SK-N-SH treated with all-trans-retinoic acid at 6 μM for 48 hours (cell line): ENCODE measurements at regions not wholly inside any gene's neighbourhood (a gene's known extent, or its start where the extent isn't known, plus 50 kb on each side); places are given as distances from the start of the nearest gene placed in this dataset.

Experiments used
- ATAC-seq: fragments of 200-7000 bp; cut with Tn5 transposase; 3 replicates; pipeline ENCODE4 v1.9.1; 2020; ENCODE audit warnings: mild to moderate bottlenecking, moderate library complexity
- ARNTL ChIP-seq: fragments of 450-650 bp; formaldehyde crosslinking; IDR thresholded peaks from 2 replicates; pipeline ENCODE4 v1.5.0; 2020; ENCODE audit warnings: low read depth, mild to moderate bottlenecking, moderate library complexity, borderline replicate concordance
- BACH2 ChIP-seq: fragments of 250-450 bp; sonication (Bioruptor Pico); IDR thresholded peaks from 2 replicates; pipeline ENCODE4 v1.9.0; 2021; ENCODE audit warnings: mild to moderate bottlenecking, borderline replicate concordance
- CREB5 ChIP-seq: fragments of 250-450 bp; sonication (Bioruptor Pico); IDR thresholded peaks from 2 replicates; pipeline ENCODE4 v1.5.1; 2020; ENCODE audit warnings: low read depth, mild to moderate bottlenecking, moderate library complexity
- CSDC2 ChIP-seq: fragments of 250-450 bp; sonication (Bioruptor Pico); IDR thresholded peaks from 2 replicates; pipeline ENCODE4 v1.5.0; 2020; ENCODE audit warnings: mild to moderate bottlenecking, moderate library complexity
- ESRRG ChIP-seq: fragments of 250-450 bp; sonication (Bioruptor Pico); IDR thresholded peaks from 2 replicates; pipeline ENCODE4 v1.6.1; 2021; ENCODE audit warnings: mild to moderate bottlenecking
- GLIS3 ChIP-seq: fragments of 250-450 bp; sonication (Bioruptor Pico); IDR thresholded peaks from 2 replicates; pipeline ENCODE4 v1.5.0; 2020; ENCODE audit warnings: mild to moderate bottlenecking, moderate library complexity
- ISL1 ChIP-seq: fragments of 250-450 bp; sonication (Bioruptor Pico); IDR thresholded peaks from 2 replicates; pipeline ENCODE4 v2.1.2; 2022; ENCODE audit warnings: mild to moderate bottlenecking, moderate library complexity
- OSR1 ChIP-seq: fragments of 250-450 bp; sonication (Bioruptor Pico); IDR thresholded peaks from 2 replicates; pipeline ENCODE4 v1.8.0; 2022; ENCODE audit warnings: moderate library complexity, mild to moderate bottlenecking, inconsistent platforms
- PPARA ChIP-seq: fragments of 250-450 bp; sonication (Bioruptor Pico); IDR thresholded peaks from 2 replicates; pipeline ENCODE4 v1.5.0; 2020; ENCODE audit warnings: mild to moderate bottlenecking, borderline replicate concordance
- SNAI2 ChIP-seq: fragments of 250-450 bp; sonication (Bioruptor Pico); IDR thresholded peaks from 2 replicates; pipeline ENCODE4 v1.5.0; 2020; ENCODE audit warnings: mild to moderate bottlenecking, moderate library complexity
- TOX ChIP-seq: fragments of 250-450 bp; sonication (Bioruptor Pico); IDR thresholded peaks from 2 replicates; pipeline ENCODE4 v1.8.0; 2021; ENCODE audit warnings: mild to moderate bottlenecking, moderate library complexity, borderline replicate concordance
- ZC3H10 ChIP-seq: fragments of 250-450 bp; sonication (Bioruptor Pico); IDR thresholded peaks from 2 replicates; pipeline ENCODE4 v1.5.1; 2021; ENCODE audit warnings: mild to moderate bottlenecking, moderate library complexity
- ZFP30 ChIP-seq: fragments of 450-650 bp; formaldehyde crosslinking; IDR thresholded peaks from 2 replicates; pipeline ENCODE4 v1.5.0; 2022; ENCODE audit warnings: mild to moderate bottlenecking, moderate library complexity
- ZNF565 ChIP-seq: fragments of 450-650 bp; formaldehyde crosslinking; conservative IDR thresholded peaks from 2 replicates; pipeline ENCODE4 v1.5.0; 2020; ENCODE audit warnings: low read depth, mild to moderate bottlenecking, moderate library complexity
- ZNF8 ChIP-seq: fragments of 450-650 bp; formaldehyde crosslinking; IDR thresholded peaks from 2 replicates; pipeline ENCODE4 v1.5.0; 2020; ENCODE audit warnings: mild to moderate bottlenecking, moderate library complexity
- TF ChIP-seq, protein P1 (sequence below): fragments of 250-450 bp; sonication (Bioruptor Pico); IDR thresholded peaks from 2 replicates; pipeline ENCODE4 v1.5.1; 2021; ENCODE audit warnings: mild to moderate bottlenecking, moderate library complexity
- TF ChIP-seq, protein P2 (sequence below): fragments of 250-450 bp; sonication (Bioruptor Pico); IDR thresholded peaks from 2 replicates; pipeline ENCODE4 v1.8.0; 2021; ENCODE audit warnings: low read depth, mild to moderate bottlenecking, moderate library complexity, borderline replicate concordance
- TF ChIP-seq, protein P3 (sequence below): fragments of 250-450 bp; sonication (Bioruptor Pico); IDR thresholded peaks from 2 replicates; pipeline ENCODE4 v1.5.0; 2020; ENCODE audit warnings: mild to moderate bottlenecking, moderate library complexity

DNA sequence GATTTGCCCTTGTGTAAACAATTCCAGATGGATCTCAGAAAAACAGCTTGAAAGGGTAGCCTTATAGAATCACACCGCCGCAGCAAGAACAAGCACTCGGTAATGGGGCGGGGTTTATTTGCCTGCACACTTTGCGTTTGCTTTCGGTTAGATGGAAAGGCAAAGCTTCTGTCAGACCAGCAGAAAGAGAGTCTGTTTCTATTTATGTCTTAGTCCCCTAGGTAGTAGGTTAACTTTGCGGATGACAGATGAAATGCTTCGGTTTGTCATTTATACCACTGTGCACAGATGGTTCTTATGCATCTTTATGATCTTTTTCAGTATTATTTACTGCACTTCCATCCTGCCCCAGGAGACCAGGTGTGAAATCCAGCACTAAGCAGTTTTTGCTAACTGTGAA is 62.2 kb downstream of the PYDC2 start (continued):
- TF ChIP-seq, protein P1, sequence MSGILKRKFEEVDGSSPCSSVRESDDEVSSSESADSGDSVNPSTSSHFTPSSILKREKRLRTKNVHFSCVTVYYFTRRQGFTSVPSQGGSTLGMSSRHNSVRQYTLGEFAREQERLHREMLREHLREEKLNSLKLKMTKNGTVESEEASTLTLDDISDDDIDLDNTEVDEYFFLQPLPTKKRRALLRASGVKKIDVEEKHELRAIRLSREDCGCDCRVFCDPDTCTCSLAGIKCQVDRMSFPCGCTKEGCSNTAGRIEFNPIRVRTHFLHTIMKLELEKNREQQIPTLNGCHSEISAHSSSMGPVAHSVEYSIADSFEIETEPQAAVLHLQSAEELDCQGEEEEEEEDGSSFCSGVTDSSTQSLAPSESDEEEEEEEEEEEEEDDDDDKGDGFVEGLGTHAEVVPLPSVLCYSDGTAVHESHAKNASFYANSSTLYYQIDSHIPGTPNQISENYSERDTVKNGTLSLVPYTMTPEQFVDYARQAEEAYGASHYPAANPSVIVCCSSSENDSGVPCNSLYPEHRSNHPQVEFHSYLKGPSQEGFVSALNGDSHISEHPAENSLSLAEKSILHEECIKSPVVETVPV (CRISPR knock-in tag), result no peak
- no peak for TF ChIP-seq GLIS3
- no peak for TF ChIP-seq CREB5 (CRISPR knock-in tag)
- TF ChIP-seq OSR1 (CRISPR knock-in tag), result no peak
- TF ChIP-seq ZFP30, result no peak
- TF ChIP-seq CSDC2 (CRISPR knock-in tag), result no peak
- no peak for TF ChIP-seq ZNF8 (CRISPR knock-in tag)
- TF ChIP-seq, protein P2, sequence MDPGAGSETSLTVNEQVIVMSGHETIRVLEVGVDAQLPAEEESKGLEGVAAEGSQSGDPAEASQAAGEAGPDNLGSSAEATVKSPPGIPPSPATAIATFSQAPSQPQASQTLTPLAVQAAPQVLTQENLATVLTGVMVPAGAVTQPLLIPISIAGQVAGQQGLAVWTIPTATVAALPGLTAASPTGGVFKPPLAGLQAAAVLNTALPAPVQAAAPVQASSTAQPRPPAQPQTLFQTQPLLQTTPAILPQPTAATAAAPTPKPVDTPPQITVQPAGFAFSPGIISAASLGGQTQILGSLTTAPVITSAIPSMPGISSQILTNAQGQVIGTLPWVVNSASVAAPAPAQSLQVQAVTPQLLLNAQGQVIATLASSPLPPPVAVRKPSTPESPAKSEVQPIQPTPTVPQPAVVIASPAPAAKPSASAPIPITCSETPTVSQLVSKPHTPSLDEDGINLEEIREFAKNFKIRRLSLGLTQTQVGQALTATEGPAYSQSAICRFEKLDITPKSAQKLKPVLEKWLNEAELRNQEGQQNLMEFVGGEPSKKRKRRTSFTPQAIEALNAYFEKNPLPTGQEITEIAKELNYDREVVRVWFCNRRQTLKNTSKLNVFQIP (CRISPR knock-in tag), result no peak
- no peak for TF ChIP-seq ZNF565
- TF ChIP-seq ISL1, result no peak

GRCh38 chr3:191528589-191528988 is 67.6 kb downstream of the PYDC2 start:
- no peak for ATAC-seq
- TF ChIP-seq, protein P1 (CRISPR knock-in tag), result no peak
- TF ChIP-seq TOX (CRISPR knock-in tag) (no peak), ESRRG (CRISPR knock-in tag) (no peak), ARNTL (CRISPR knock-in tag) (no peak)
- TF ChIP-seq, protein P3, sequence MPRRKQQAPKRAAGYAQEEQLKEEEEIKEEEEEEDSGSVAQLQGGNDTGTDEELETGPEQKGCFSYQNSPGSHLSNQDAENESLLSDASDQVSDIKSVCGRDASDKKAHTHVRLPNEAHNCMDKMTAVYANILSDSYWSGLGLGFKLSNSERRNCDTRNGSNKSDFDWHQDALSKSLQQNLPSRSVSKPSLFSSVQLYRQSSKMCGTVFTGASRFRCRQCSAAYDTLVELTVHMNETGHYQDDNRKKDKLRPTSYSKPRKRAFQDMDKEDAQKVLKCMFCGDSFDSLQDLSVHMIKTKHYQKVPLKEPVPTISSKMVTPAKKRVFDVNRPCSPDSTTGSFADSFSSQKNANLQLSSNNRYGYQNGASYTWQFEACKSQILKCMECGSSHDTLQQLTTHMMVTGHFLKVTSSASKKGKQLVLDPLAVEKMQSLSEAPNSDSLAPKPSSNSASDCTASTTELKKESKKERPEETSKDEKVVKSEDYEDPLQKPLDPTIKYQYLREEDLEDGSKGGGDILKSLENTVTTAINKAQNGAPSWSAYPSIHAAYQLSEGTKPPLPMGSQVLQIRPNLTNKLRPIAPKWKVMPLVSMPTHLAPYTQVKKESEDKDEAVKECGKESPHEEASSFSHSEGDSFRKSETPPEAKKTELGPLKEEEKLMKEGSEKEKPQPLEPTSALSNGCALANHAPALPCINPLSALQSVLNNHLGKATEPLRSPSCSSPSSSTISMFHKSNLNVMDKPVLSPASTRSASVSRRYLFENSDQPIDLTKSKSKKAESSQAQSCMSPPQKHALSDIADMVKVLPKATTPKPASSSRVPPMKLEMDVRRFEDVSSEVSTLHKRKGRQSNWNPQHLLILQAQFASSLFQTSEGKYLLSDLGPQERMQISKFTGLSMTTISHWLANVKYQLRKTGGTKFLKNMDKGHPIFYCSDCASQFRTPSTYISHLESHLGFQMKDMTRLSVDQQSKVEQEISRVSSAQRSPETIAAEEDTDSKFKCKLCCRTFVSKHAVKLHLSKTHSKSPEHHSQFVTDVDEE (CRISPR knock-in tag), result no peak

DNA sequence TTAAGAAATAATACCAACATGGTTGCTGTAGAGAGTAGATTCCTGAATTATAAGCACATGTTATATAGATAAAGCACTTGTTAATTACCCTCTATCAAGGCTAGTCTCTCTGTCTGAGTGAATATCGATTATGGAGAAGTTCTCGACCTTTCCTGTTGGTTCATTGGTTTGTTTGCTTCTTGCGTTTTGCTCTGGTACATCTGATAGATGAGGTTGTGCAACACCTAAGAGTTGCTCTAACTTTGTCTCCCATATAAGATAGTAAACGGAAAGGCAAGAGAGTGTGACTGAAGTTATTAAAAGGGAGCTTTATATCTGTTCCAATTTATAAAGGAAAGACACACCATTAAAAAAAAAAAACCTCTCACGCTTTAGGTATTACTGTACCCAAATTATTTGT is 69.0 kb downstream of the PYDC2 start:
- no peak for TF ChIP-seq SNAI2 (CRISPR knock-in tag)
- no peak for TF ChIP-seq TOX (CRISPR knock-in tag)
- no peak for TF ChIP-seq PPARA (CRISPR knock-in tag)
- TF ChIP-seq BACH2 (CRISPR knock-in tag), result no peak
- TF ChIP-seq, protein P2 (CRISPR knock-in tag), result no peak
- ATAC-seq, result no peak

GRCh38 chr3:191531434-191531972 is 70.5 kb downstream of the PYDC2 start:
- TF ChIP-seq ISL1, result peak; percentile 96
- TF ChIP-seq ZNF8 (CRISPR knock-in tag), result no peak
- peak; percentile 22; the same call in 1 of the 2 replicates for TF ChIP-seq CREB5 (CRISPR knock-in tag)
- TF ChIP-seq ZC3H10 (CRISPR knock-in tag), result peak; percentile 58; the same call in 1 of the 2 replicates
- ATAC-seq, result peak; percentile 88
